Activated CD4-positive, alpha-beta T cell treated with anti-CD3 and anti-CD28 coated beads for 4 hours (primary cell): ENCODE measurements at regions not wholly inside any gene's neighbourhood (a gene's known extent, or its start where the extent isn't known, plus 50 kb on each side); places are given as distances from the start of the nearest gene placed in this dataset.

Source experiments
- DNase-seq, 2 donors: peaks; one replicate each; pipeline ENCODE4 v3.0.0-alpha.2; 2020

- DNase-seq: no peak
These were observed 72.6 kb downstream of the TENT5C start for GRCh38 chr1:117678246-117678977.

GRCh38 chr1:117679299-117679698 is 73.5 kb downstream of the TENT5C start:
- no peak for DNase-seq

GRCh38 chr1:117679868-117680267 is 74.0 kb downstream of the TENT5C start:
- DNase-seq: no peak

- DNase-seq: no peak
These were observed 74.6 kb downstream of the TENT5C start for GRCh38 chr1:117680316-117681002.

- no peak for DNase-seq
These were observed 75.4 kb downstream of the TENT5C start for GRCh38 chr1:117681093-117681900.

- no peak for DNase-seq
These were observed 76.0 kb downstream of the TENT5C start for GRCh38 chr1:117681901-117682250.

GRCh38 chr1:117682372-117682771 is 76.5 kb downstream of the TENT5C start:
- DNase-seq: no peak

GRCh38 chr1:117683571-117684285 is 77.9 kb downstream of the TENT5C start:
- no peak for DNase-seq

- DNase-seq: no peak
These were observed 80.3 kb downstream of the TENT5C start for GRCh38 chr1:117685936-117686806.

GRCh38 chr1:117686907-117687306 is 81.1 kb downstream of the TENT5C start:
- no peak for DNase-seq

- DNase-seq: no peak
These were observed 84.3 kb downstream of the TENT5C start for GRCh38 chr1:117689997-117690625.

- DNase-seq: no peak
These were observed 86.1 kb downstream of the TENT5C start for GRCh38 chr1:117691942-117692341.

GRCh38 chr1:117694543-117694942 is 88.7 kb downstream of the TENT5C start:
- DNase-seq: no peak

GRCh38 chr1:117695796-117696490 is 90.1 kb downstream of the TENT5C start:
- no peak for DNase-seq

- DNase-seq: no peak
These were observed 90.7 kb downstream of the TENT5C start for GRCh38 chr1:117696561-117696960.

- DNase-seq: no peak
These were observed 91.5 kb downstream of the TENT5C start for GRCh38 chr1:117697220-117697781.

GRCh38 chr1:117698398-117699160 is 92.7 kb downstream of the TENT5C start:
- DNase-seq: no peak

- DNase-seq: no peak
These were observed 94.1 kb downstream of the TENT5C start for GRCh38 chr1:117699953-117700352.

GRCh38 chr1:117702654-117703053 is 96.8 kb downstream of the TENT5C start:
- DNase-seq: no peak

- no peak for DNase-seq
These were observed 101.5 kb downstream of the TENT5C start for GRCh38 chr1:117707371-117707770.
